AG04450 (cell line): ENCODE measurements at regions not wholly inside any gene's neighbourhood (a gene's known extent, or its start where the extent isn't known, plus 50 kb on each side); places are given as distances from the start of the nearest gene placed in this dataset.
"Not testable (repeated sequence)": the region's sequence is repeated elsewhere in the genome, so short reads cannot be mapped to it uniquely, and the experiment has no call there.

Source experiments
- CTCF ChIA-PET: fragments of 300-600, 350-600 bp; formaldehyde crosslinking; extraction: SDS; loops from one replicate; lab custom pipeline; 2022; ENCODE audit warnings: antibody characterized with exemption, inconsistent platforms; lab: Charles Lee
- POLR2A ChIA-PET: fragments of 350-600 bp; formaldehyde crosslinking; extraction: SDS; loops from one replicate; lab custom pipeline; 2021; ENCODE audit warnings: antibody characterized with exemption, inconsistent platforms; lab: Yijun Ruan, JAX
- DNase-seq: peaks from one replicate; pipeline ENCODE4 v3.0.0-alpha.2; 2011; ENCODE audit warnings: low read depth, low spot score
- H3K27ac ChIP-seq: one replicate; pipeline ENCODE4 v1.5.1; 2012; ENCODE audit warnings: low read depth, low read length, control low read depth
- H3K27me3 ChIP-seq: one replicate; pipeline ENCODE4 v1.6.0; 2012; ENCODE audit warnings: low read length; ENCODE audit not compliant: control insufficient read depth, insufficient read depth
- H3K4me3 ChIP-seq: 2 replicates; pipeline ENCODE4 v1.5.1; 2011; ENCODE audit warnings: mild to moderate bottlenecking, low read depth, low read length, control low read depth
- H3K9me3 ChIP-seq: 2 replicates; pipeline ENCODE4 v1.5.1; 2012; ENCODE audit warnings: low read length; ENCODE audit not compliant: control insufficient read depth, insufficient read depth
- TF ChIP-seq, protein P1 (sequence below): IDR thresholded peaks from 2 replicates; pipeline ENCODE4 v1.5.1; 2011; ENCODE audit warnings: low read depth, low read length, control low read depth, inconsistent platforms

DNA sequence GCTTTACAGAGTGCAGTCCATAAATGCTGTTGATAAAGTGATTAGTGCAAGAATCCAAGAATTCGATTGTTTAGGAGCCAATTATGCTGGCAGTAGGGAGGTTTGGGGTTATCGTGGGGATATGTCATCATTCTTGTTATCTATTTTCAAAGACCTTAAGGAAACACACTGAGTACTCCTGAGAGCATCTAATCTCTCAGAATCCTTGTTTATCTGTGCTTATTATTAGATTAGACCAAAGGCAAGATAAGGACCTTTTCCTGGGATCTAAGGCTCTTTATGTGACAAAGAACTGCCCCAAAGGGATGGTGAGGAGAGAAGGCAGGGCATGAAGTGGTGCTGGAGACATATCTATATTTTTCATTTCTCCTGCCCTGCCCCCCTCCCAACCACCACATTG, 139.1 kb downstream of the TSEN15 start:
- Histone ChIP-seq H3K4me3 (no peak overlapping the region), H3K27ac (no peak overlapping the region), H3K9me3 (no peaks in the 10 kb centered on the region), H3K27me3 (no peaks in the 10 kb centered on the region)
- ChIA-PET CTCF (interaction anchor here (1.5 kb wide), 1 partner anchor 32 kb away, joined by 3 read pairs; no protein-coding TSS in a partner anchor), POLR2A (interaction anchor here (0.7 to 0.8 kb wide), 2 partner anchors 166 to 241 kb away, joined by 3 to 4 read pairs; no protein-coding TSS in a partner anchor)
- DNase-seq = no peak
- TF ChIP-seq, protein P1, sequence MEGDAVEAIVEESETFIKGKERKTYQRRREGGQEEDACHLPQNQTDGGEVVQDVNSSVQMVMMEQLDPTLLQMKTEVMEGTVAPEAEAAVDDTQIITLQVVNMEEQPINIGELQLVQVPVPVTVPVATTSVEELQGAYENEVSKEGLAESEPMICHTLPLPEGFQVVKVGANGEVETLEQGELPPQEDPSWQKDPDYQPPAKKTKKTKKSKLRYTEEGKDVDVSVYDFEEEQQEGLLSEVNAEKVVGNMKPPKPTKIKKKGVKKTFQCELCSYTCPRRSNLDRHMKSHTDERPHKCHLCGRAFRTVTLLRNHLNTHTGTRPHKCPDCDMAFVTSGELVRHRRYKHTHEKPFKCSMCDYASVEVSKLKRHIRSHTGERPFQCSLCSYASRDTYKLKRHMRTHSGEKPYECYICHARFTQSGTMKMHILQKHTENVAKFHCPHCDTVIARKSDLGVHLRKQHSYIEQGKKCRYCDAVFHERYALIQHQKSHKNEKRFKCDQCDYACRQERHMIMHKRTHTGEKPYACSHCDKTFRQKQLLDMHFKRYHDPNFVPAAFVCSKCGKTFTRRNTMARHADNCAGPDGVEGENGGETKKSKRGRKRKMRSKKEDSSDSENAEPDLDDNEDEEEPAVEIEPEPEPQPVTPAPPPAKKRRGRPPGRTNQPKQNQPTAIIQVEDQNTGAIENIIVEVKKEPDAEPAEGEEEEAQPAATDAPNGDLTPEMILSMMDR = no peak

- TF ChIP-seq, protein P1 = no peak
- POLR2A ChIA-PET = interaction anchor here (0.6 to 0.8 kb wide), 3 partner anchors 115 to 241 kb away, joined by 3 to 4 read pairs (median 3); no protein-coding TSS in a partner anchor
- Histone ChIP-seq H3K4me3 (no peak overlapping the region), H3K27ac (no peak overlapping the region), H3K9me3 (no peaks in the 10 kb centered on the region), H3K27me3 (no peaks in the 10 kb centered on the region)
- DNase-seq = peak; percentile 82
- CTCF ChIA-PET = interaction anchor here (1.5 kb wide), 1 partner anchor 31 kb away, joined by 3 read pairs; no protein-coding TSS in a partner anchor
Observed at GRCh38 chr1:184191181-184191621, 139.7 kb downstream of the TSEN15 start.

DNA sequence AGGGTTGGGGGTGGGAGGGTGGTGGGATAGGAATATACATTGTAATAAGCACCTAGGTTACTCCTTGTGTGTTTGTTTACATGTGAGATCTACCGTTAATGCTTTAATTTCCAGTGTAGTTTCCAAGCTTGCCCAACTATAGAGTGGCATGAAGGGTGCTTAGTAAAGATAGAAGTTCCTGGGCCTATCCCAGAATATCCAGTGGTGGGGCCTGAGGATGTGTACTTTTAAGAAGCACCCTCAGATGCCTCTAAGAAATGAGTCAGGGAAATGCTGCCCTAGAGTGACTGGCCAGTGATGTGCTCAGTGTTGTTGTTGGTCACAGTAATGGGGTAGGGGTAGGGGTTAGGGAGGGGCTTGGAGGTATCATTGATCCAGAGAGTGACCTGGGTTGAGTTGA, 141.3 kb downstream of the TSEN15 start:
- Histone ChIP-seq H3K27ac (no peak overlapping the region), H3K4me3 (no peak overlapping the region), H3K9me3 (no peaks in the 10 kb centered on the region), H3K27me3 (no peaks in the 10 kb centered on the region)
- DNase-seq = no peak
- POLR2A ChIA-PET = no interaction called here
- CTCF ChIA-PET = no interaction called here
- TF ChIP-seq, protein P1 = no peak

DNA sequence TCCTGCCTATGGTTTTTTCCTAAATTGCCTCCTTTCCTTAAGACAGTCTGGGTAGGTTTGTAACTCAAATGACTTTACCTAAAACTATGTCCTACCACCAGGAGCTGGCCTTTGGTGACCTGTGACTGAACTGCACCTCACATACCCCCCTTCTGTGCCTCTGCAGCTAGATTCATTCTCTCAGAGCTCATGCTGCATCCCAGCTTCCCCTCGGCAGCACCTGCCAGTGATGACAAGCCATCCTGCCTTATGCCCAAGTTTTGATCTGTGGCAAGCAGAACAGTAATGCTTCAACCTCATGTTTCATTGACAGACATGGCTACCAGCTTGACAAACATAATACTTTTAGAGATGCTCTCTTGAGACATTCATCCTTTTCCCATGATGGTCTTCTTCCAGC, 141.9 kb downstream of the TSEN15 start:
- no peak overlapping the region for H3K27ac ChIP-seq
- ChIA-PET CTCF (no interaction called here), POLR2A (no interaction called here)
- no peak overlapping the region for H3K4me3 ChIP-seq
- no peaks in the 10 kb centered on the region for H3K9me3 ChIP-seq
- DNase-seq = no peak
- TF ChIP-seq, protein P1 = no peak
- H3K27me3 ChIP-seq = no peaks in the 10 kb centered on the region

DNA sequence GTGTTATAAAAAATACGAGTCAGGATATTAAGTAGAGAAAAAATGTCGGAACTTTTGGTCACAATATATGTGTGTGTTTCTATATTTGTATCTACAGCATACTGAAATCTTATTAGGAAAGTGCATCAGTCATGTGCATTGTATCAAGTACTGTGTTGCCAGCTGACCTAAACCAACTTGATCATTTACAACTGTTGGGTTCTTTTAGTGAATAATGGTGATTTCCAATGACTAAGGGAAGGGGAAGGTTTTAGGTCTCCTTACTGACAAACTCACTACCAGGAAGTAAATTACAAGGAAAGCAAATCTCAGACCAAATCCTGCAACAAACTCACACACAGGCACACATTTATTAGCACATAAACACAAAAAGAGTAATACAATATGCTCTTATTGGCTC, 142.7 kb downstream of the TSEN15 start:
- CTCF ChIA-PET = no interaction called here
- TF ChIP-seq, protein P1 = no peak
- Histone ChIP-seq H3K9me3 (no peaks in the 10 kb centered on the region), H3K27me3 (no peaks in the 10 kb centered on the region), H3K27ac (no peak overlapping the region), H3K4me3 (no peak overlapping the region)
- DNase-seq = no peak
- POLR2A ChIA-PET = no interaction called here

DNA sequence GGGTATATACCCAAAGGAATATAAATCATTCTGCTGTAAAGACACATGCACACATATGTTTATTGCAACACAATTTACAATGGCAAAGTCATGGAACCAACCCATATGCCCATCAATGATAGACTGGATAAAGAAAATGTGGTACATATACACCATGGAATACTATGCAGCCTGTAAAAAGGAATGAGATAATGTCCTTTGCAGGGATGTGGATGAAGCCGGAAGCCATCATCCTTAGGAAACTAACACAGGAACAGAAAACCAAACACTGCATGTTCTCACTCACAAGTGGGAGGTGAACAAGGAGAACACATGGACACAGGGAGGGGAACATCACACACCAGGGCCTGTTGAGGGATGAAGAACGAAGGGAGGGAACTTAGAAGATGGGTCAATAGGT, 144.2 kb downstream of the TSEN15 start:
- POLR2A ChIA-PET, H3K27me3 ChIP-seq, DNase-seq, CTCF ChIA-PET, H3K9me3 ChIP-seq, H3K4me3 ChIP-seq, H3K27ac ChIP-seq: not testable (repeated sequence)
